ENCODE measurements at regions not wholly inside any gene's neighbourhood (a gene's known extent, or its start where the extent isn't known, plus 50 kb on each side); places are given as distances from the start of the nearest gene placed in this dataset.

DNA sequence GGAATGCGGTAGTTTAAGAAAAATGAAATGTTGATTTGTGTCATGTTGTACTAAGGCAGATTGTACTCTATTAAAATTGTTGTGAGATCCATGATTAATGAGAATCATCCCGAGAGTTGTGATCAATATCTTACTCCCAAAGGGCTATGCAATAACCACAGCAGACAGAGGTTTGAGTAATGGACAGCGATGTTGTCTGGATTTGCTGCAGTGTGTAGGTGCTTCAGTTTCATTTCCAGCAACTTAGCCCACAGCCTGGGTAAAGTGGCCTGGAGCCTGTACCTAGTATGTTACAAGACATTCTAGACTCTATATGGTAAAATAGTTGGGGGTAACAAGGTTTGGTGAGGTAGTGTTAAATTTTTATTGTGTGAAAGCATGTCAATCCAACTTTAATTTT is 794.3 kb upstream of the CDH7 start:
- TF ChIP-seq CTCF (IDR thresholded peaks at IDR 0.05; ENCODE audit: insufficient read depth, low read length) (no peak), POLR2AphosphoS5 (IDR thresholded peaks at IDR 0.05; ENCODE audit: low read depth) (no peak), SPI1 (IDR thresholded peaks at IDR 0.05; ENCODE audit: borderline replicate concordance, low read depth) (no peak), REST (IDR thresholded peaks at IDR 0.05; ENCODE audit: insufficient replicate concordance, low read depth) (no peak), GABPA (IDR thresholded peaks at IDR 0.05; ENCODE audit: low read depth) (no peak)
- no peak for DNase-seq (ENCODE audit: low read depth in 1 of 2, low spot score in 1 of 2)
- no peak overlapping the region for H3K27ac ChIP-seq (replicated peaks)
- no peaks in the 10 kb centered on the region for H3K27me3 ChIP-seq (ENCODE audit: insufficient read depth, poor library complexity, severe bottlenecking)
- H3K4me3 ChIP-seq (replicated peaks; ENCODE audit: insufficient read depth, low read length): no peak overlapping the region

DNA sequence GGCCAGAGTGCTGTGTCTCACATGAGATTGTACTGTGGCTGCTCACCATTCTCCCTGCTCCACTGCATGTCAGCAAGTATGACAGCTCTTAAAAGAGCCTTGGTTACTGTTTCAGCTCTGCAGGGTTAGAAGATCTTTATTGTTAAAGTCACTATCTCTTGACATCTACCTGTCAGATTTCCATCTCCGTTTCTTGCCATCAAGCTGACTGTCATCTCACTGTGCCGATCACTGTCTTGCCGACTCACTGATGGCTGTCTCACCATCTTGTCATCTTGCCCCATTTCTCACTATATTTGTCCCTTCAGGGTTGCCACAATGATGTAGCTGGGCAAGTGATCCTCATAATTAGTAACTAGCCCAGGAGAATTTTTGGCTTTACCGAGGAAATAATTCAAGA is 800.9 kb upstream of the CDH7 start:
- Histone ChIP-seq H3K27ac (replicated peaks) (no peak overlapping the region), H3K4me3 (replicated peaks; ENCODE audit: insufficient read depth, low read length) (no peak overlapping the region), H3K27me3 (ENCODE audit: insufficient read depth, poor library complexity, severe bottlenecking) (no peaks in the 10 kb centered on the region)
- TF ChIP-seq CTCF (IDR thresholded peaks at IDR 0.05; ENCODE audit: insufficient read depth, low read length): no peak
- TF ChIP-seq GABPA (IDR thresholded peaks at IDR 0.05; ENCODE audit: low read depth): no peak
- TF ChIP-seq POLR2AphosphoS5 (IDR thresholded peaks at IDR 0.05; ENCODE audit: low read depth): no peak
- TF ChIP-seq SPI1 (IDR thresholded peaks at IDR 0.05; ENCODE audit: borderline replicate concordance, low read depth): no peak
- TF ChIP-seq REST (IDR thresholded peaks at IDR 0.05; ENCODE audit: insufficient replicate concordance, low read depth): no peak
- DNase-seq (ENCODE audit: low read depth in 1 of 2, low spot score in 1 of 2): no peak

GRCh38 chr18:64936671-64937070 is 787.8 kb upstream of the LINC00305 start:
- Histone ChIP-seq H3K27me3 (ENCODE audit: insufficient read depth, poor library complexity, severe bottlenecking) (no peaks in the 10 kb centered on the region), H3K27ac (replicated peaks) (no peak overlapping the region), H3K4me3 (replicated peaks; ENCODE audit: insufficient read depth, low read length) (no peak overlapping the region)
- DNase-seq (ENCODE audit: low read depth in 1 of 2, low spot score in 1 of 2): no peak
- TF ChIP-seq CTCF (IDR thresholded peaks at IDR 0.05; ENCODE audit: insufficient read depth, low read length) (no peak), REST (IDR thresholded peaks at IDR 0.05; ENCODE audit: insufficient replicate concordance, low read depth) (no peak), SPI1 (IDR thresholded peaks at IDR 0.05; ENCODE audit: borderline replicate concordance, low read depth) (no peak), POLR2AphosphoS5 (IDR thresholded peaks at IDR 0.05; ENCODE audit: low read depth) (no peak), GABPA (IDR thresholded peaks at IDR 0.05; ENCODE audit: low read depth) (no peak)
